Activated T-helper 1 cell treated with anti-CD3 and anti-CD28 coated beads, Interleukin-12 subunit alpha, Interleukin-12 subunit beta, Interleukin-2, Interleukin-4 antibody, amounts not matched to agents 30 ng/mL and 10 ng/mL and 1 ng/mL, durations not matched to agents 14 hours and 24 hours and 36 hours (primary cell): ENCODE measurements at regions not wholly inside any gene's neighbourhood (a gene's known extent, or its start where the extent isn't known, plus 50 kb on each side); places are given as distances from the start of the nearest gene placed in this dataset.
"Not testable (repeated sequence)": the region's sequence is repeated elsewhere in the genome, so short reads cannot be mapped to it uniquely, and the experiment has no call there.

Experiments used
- DNase-seq: peaks from one replicate; pipeline ENCODE4 v3.0.0; 2021; ENCODE audit warnings: low spot score
- H3K27ac Mint-ChIP-seq: one replicate; pipeline ENCODE4 v1.8.0; 2021; ENCODE audit warnings: mild to moderate bottlenecking, mixed read lengths
- H3K27me3 Mint-ChIP-seq: one replicate; pipeline ENCODE4 v1.8.0; 2022; ENCODE audit warnings: mild to moderate bottlenecking, moderate library complexity, mixed read lengths; ENCODE audit not compliant: insufficient read depth
- H3K36me3 Mint-ChIP-seq: one replicate; pipeline ENCODE4 v1.8.0; 2021; ENCODE audit warnings: low read depth, mixed read lengths
- H3K4me1 Mint-ChIP-seq: one replicate; pipeline ENCODE4 v1.8.0; 2021; ENCODE audit warnings: low read depth, mixed read lengths
- H3K4me3 Mint-ChIP-seq: one replicate; pipeline ENCODE4 v1.8.0; 2021; ENCODE audit warnings: mild to moderate bottlenecking, moderate library complexity, mixed read lengths
- H3K9me3 Mint-ChIP-seq: one replicate; pipeline ENCODE4 v1.8.0; 2021; ENCODE audit warnings: mixed read lengths
- intact Hi-C: fragments of 100-400 bp; cut with micrococcal nuclease; formaldehyde crosslinking; loops from one replicate; pipeline ENCODE4 v1.15.1; 2024

DNA sequence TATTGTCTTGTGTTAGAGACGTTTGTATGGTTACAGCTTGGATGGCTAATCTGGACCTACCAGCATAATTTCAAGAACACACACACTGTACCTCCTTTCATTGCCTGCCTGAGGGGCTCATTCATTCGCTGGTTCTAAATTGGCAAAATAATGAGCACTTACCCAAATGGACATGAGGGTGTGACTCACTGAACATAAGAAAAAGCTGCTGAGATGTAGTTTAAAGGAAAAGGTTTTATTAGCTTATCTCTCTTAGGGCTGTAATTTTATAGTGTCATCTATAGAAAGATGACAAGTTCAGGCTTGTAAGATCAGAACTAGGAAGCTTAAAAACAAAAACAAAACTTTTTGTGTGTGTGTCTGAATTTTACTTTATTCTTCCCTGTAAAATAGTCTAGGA lies 120.7 kb upstream of the WNT7A start:
- no peak for DNase-seq
- Mint-ChIP-seq H3K9me3 (peaks cover 4% of the 10 kb centered on the region), H3K27me3 (no peaks in the 10 kb centered on the region), H3K27ac (no peak overlapping the region), H3K4me3 (no peak overlapping the region), H3K36me3 (no peaks in the 10 kb centered on the region), H3K4me1 (no peaks in the 10 kb centered on the region)
- intact Hi-C loops = no loop called here

DNA sequence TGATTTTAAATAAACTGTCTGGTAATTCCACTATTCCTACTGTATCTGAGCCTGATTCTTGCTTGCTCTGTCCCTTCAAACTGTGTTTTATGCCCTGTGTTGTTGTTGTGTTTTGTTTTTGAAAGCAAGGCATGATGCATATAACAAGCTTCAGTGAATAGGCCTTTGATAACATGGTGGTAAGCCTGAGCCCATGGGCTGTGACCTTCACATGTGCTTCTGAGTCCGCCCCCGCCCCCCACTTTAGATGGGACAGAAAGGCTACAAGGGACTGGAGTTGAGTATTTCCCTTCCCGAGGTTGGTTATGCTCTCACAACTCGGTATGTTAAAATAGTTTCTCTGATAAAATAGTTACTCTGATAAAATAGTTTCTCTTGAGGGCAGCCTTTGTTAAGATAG lies 119.0 kb upstream of the WNT7A start:
- peaks cover 4% of the 10 kb centered on the region for H3K9me3 Mint-ChIP-seq
- no peak for DNase-seq
- H3K36me3 Mint-ChIP-seq = no peaks in the 10 kb centered on the region
- no peaks in the 10 kb centered on the region for H3K27me3 Mint-ChIP-seq
- no peaks in the 10 kb centered on the region for H3K4me1 Mint-ChIP-seq
- H3K4me3 Mint-ChIP-seq = no peak overlapping the region
- intact Hi-C loops = no loop called here
- no peak overlapping the region for H3K27ac Mint-ChIP-seq

DNA sequence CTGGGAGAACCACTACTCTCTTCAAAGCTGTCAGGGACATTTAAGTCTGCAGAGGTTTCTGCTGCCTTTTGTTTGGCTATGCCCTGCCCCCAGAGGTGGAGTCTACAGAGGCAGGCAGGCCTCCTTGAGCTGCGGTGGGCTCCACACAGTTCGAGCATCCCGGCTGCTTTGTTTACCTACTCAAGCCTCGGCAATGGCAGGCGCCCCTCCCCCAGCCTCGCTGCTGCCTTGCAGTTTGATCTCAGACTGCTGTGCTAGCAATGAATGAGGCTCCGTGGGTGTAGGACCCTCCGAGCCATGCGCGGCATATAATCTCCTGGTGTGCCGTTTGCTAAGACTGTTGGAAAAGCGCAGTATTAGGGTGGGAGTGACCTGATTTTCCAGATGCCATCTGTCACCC lies 115.3 kb upstream of the WNT7A start:
- H3K9me3 Mint-ChIP-seq, H3K27ac Mint-ChIP-seq, DNase-seq, H3K36me3 Mint-ChIP-seq, H3K4me3 Mint-ChIP-seq, H3K27me3 Mint-ChIP-seq, intact Hi-C loops, H3K4me1 Mint-ChIP-seq: not testable (repeated sequence)

DNA sequence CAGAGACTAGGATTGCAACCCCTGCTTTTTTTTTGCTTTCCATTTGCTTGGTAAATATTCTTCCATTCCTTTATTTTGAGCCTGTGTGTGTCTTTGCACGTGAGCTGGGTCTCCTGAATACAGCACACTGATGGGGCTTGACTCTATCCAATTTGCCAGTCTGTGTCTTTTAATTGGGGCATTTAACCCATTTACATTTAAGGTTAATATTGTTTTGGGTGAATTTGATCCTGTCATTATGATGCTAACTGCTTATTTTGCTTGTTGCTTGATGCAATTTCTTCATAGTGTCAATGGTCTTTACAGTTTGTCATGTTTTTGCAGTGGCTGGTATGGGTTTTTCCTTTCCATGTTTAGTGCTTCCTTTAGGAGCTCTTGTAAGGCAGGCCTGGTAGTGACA lies 109.1 kb upstream of the WNT7A start:
- intact Hi-C loops, H3K4me3 Mint-ChIP-seq, H3K4me1 Mint-ChIP-seq, H3K36me3 Mint-ChIP-seq, H3K27ac Mint-ChIP-seq, DNase-seq, H3K27me3 Mint-ChIP-seq: not testable (repeated sequence)
- peaks cover 17% of the 10 kb centered on the region for H3K9me3 Mint-ChIP-seq

DNA sequence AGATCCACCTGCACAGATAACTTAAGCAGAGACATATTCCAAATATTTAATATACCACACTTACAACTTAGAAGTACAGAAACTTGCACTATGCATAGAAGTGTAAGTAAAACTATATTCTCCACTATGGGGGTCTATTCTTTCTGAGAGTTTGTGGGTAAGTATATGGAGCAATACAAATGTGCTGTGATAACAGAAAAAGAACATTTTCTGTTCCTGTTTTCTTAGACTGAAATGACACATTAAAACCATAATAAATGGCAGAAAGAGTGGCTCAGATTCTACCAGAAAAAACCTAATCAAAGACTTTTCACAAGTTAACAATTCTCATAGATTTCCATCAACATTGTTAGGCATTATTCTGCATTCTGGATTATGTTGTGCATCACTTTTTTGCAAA lies 96.6 kb upstream of the WNT7A start:
- Mint-ChIP-seq H3K9me3 (peaks cover 13% of the 10 kb centered on the region), H3K4me1 (no peaks in the 10 kb centered on the region), H3K27ac (no peak overlapping the region), H3K36me3 (no peaks in the 10 kb centered on the region), H3K4me3 (no peak overlapping the region), H3K27me3 (peaks cover 4% of the 10 kb centered on the region)
- DNase-seq = no peak
- intact Hi-C loops = no loop called here

DNA sequence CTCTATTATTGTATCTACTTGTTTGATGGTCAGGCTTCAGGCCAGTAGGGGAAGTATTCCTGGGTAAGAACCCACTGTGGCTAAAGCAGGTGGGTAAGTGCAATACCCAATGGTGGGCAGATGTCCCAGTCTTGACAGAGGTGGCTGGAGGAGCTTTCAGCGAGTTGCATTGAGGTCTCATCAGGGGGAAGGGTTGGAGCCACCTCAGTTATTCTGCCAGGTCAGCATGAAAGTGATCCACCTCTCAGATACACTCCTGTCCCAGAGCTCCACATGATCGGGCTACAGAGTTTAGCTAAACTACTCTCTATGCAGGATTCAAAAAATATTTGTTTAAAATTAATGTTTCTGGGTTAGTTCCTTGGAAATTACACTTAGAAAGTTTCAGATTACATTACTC lies 95.8 kb upstream of the WNT7A start:
- peaks cover 4% of the 10 kb centered on the region for H3K27me3 Mint-ChIP-seq
- H3K4me3 Mint-ChIP-seq = no peak overlapping the region

DNA sequence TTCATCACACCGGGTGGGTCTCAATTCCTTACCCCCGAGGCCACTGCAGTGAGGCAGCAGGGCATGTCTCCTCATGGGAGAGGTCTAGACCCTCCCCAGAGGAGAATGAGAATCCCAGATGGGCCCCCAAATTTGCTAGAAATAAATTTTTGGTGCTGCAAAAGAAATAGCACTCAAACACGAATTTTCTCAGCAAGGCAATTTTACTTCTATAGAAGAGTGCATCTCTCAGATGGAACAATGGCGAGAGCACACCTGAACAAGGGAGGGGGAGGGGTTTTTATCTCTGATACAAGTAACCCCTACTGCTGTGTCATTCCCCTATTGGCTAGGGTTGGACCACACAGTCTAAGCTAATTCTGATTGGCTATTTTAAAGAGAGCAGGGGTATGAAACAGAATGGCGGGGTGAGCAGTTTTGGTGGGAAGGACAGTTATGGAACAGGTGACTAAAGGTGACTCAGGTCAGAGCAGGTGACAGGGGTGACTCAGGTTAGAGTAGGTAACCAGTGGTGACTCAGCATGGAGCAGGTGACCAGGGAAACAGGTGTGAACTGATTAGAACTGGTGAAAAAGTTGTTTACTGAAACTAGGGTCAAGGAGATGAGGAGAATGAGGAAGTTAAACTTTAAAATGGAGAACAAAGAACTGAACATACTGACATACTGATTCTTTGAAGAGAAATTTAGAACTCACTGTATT lies 93.0 kb upstream of the WNT7A start:
- H3K4me1 Mint-ChIP-seq = no peaks in the 10 kb centered on the region
- H3K36me3 Mint-ChIP-seq = no peaks in the 10 kb centered on the region
- H3K4me3 Mint-ChIP-seq = no peak overlapping the region
- intact Hi-C loops = no loop called here
- no peak overlapping the region for H3K27ac Mint-ChIP-seq
- H3K27me3 Mint-ChIP-seq = peaks cover 1% of the 10 kb centered on the region
- DNase-seq = no peak
- peaks cover 24% of the 10 kb centered on the region for H3K9me3 Mint-ChIP-seq

More for the DNA sequence above, 95.8 kb upstream of the WNT7A start:
- no peaks in the 10 kb centered on the region for H3K4me1 Mint-ChIP-seq
- H3K27ac Mint-ChIP-seq = no peak overlapping the region
- DNase-seq = no peak
- intact Hi-C loops = no loop called here
- peaks cover 20% of the 10 kb centered on the region for H3K9me3 Mint-ChIP-seq
- no peaks in the 10 kb centered on the region for H3K36me3 Mint-ChIP-seq

DNA sequence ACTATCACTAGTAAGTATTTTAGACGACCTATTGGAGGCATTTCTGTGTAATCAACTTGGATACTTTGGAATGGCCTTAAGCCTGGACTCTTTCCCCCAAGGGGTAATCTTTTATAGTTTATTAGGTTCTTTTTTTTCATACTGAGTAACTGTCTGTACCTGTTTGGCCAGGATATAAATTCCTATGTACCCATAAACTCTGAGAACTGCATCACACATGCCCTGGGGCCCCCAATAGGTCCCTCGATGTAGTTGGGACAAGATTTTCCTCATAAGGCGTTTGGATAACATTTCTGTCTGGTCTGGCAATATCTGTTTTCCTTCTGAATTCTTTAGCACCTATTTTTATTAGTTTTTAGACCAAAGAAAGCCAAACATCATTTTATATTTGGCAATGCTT lies 86.4 kb upstream of the WNT7A start:
- peaks cover 10% of the 10 kb centered on the region for H3K9me3 Mint-ChIP-seq
- intact Hi-C loops = no loop called here
- H3K4me1 Mint-ChIP-seq = peaks cover 6% of the 10 kb centered on the region
- no peaks in the 10 kb centered on the region for H3K36me3 Mint-ChIP-seq
- no peak overlapping the region for H3K27ac Mint-ChIP-seq
- no peaks in the 10 kb centered on the region for H3K27me3 Mint-ChIP-seq
- H3K4me3 Mint-ChIP-seq = no peak overlapping the region
- DNase-seq = no peak

DNA sequence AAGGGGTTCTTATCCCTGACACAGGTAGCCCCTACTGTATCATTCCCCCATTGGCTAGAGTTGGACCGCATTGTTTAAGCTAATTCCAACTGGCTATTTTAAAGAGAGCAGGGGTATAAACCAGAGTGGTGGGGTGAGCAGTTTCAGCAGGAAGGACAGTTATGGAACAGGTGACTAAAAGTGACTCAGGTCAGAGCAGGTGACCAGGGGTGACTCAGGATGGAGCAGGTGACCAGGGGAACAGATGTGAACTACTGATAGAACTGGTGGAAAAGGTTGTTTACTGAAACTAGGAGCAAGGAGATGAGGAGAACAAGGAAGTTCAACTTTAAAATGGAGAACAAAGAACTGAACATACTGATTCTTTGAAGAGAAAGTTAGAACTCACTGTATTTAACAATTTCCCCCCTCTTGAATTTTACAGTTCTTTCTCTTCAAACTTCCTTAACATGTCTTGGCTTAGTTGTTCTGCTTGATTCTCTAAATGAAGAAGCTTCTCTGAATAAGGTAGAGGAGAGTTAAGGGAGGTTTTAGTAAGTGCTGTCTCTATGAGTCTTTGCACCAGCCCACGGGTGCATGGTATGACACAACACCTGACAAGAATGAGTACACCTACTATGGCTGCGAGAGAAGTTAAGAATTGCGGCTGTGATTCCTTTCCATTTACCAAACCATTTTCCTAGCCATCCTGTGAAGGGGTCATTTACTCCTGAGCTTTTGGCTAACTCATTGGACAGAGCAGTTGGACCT lies 83.4 kb upstream of the WNT7A start:
- no peak overlapping the region for H3K4me3 Mint-ChIP-seq
- no peak for DNase-seq
- H3K4me1 Mint-ChIP-seq = peaks cover 6% of the 10 kb centered on the region
- no peaks in the 10 kb centered on the region for H3K36me3 Mint-ChIP-seq
- intact Hi-C loops = no loop called here
- no peak overlapping the region for H3K27ac Mint-ChIP-seq
- H3K9me3 Mint-ChIP-seq = no peaks in the 10 kb centered on the region
- H3K27me3 Mint-ChIP-seq = no peaks in the 10 kb centered on the region

DNA sequence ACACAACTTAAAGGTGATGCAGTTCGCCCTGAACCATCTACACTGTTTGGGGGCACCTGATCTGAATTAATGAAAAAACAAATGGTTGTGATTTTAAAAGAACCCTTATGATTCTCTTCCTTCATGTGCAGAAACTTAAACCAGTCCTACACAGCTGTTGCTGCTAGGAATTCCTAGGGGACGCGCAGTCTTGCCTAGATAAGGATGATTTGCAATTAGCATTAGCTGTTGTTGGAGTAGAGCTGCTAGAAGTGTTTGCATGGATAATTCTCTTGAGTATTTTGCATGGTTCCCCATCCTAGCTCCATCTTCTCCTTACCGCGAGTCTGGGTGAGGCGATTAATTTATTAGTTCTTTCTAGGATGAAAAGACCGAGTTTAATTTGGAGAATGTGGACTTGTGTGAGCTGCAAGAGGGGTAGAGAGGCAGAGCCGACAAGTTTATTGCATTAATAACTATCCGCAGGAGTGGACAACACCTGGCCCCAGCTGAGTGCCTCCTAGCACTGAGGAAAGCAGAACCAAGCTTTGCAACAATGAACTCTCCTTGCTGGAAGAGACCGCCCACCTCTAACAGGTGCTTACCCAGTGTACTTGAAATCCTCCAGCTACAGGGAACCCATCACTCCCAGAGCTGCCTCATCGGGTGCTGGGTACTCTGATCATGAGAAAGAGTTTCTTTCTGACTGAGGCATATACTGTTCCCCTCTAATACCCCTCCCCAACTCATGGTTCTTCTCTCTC lies 75.0 kb upstream of the WNT7A start:
- no peaks in the 10 kb centered on the region for H3K4me1 Mint-ChIP-seq
- no peak overlapping the region for H3K27ac Mint-ChIP-seq
- no peak for DNase-seq
- intact Hi-C loops = no loop called here
- peaks cover 6% of the 10 kb centered on the region for H3K9me3 Mint-ChIP-seq
- H3K4me3 Mint-ChIP-seq = no peak overlapping the region
- no peaks in the 10 kb centered on the region for H3K27me3 Mint-ChIP-seq
- no peaks in the 10 kb centered on the region for H3K36me3 Mint-ChIP-seq

DNA sequence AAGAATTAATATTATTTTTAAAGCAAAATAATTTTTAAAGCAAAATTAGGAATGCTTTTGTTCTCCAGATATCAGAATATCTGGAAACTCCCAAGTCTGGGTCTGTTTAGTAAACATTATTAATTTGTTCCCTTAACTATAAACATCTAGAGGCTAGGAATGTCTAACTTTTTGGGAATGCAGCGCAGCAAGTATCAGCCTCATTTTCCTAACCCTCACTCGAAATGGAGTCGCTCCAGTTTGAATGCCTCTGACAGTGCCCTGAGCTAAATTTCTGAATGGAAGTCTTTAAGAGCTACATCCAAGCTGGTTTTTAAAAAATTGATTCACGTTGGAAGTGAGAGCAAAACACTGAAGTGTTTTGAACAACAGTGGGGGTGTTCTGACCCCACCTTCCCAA lies 74.4 kb upstream of the WNT7A start:
- intact Hi-C loops = no loop called here
- H3K9me3 Mint-ChIP-seq = peaks cover 6% of the 10 kb centered on the region
- H3K27ac Mint-ChIP-seq = no peak overlapping the region
- H3K36me3 Mint-ChIP-seq = no peaks in the 10 kb centered on the region
- no peaks in the 10 kb centered on the region for H3K4me1 Mint-ChIP-seq
- no peaks in the 10 kb centered on the region for H3K27me3 Mint-ChIP-seq
- DNase-seq = no peak
- no peak overlapping the region for H3K4me3 Mint-ChIP-seq

DNA sequence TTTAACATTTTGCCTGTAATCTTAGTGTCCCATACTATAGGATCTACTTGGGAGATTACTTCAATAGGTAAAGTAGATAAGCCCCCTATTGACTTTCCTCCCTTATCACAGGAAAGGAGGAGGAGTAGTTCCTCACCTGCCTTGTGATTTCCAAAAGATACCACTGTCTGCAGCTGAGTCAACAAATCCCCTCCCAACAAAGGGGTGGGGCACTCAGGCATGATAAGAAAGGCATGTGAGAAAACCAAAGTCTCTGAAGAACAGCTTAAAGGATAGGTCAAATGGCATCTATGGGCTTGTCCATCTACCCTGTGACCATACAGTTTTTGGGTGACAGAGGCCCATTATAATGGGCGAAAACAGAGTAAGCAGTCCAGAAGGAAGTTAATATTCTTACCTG lies 71.3 kb upstream of the WNT7A start:
- peaks cover 4% of the 10 kb centered on the region for H3K27me3 Mint-ChIP-seq
- H3K4me1 Mint-ChIP-seq = no peaks in the 10 kb centered on the region
- H3K36me3 Mint-ChIP-seq = no peaks in the 10 kb centered on the region
- DNase-seq = no peak
- no peak overlapping the region for H3K4me3 Mint-ChIP-seq
- H3K27ac Mint-ChIP-seq = no peak overlapping the region
- H3K9me3 Mint-ChIP-seq = peaks cover 8% of the 10 kb centered on the region
- intact Hi-C loops = no loop called here

DNA sequence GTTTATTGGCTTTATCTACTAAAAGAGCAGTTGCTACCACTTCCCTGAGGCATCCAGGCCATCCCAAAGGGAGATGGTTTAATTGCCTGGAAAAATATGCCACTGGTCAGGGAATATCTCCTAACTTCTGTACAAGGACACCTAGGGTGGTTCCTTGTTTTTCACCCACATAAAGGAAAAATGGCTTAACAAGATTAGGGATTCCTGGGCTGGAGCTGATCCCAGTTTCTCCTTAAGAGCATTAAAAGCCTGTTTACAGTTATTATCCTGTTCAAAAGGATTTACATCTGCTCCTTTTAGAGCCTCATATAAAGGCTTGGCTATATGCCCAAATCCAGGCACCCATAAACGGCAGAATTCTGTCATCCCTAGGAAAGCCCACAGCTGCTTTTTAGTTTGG lies 70.2 kb upstream of the WNT7A start:
- H3K27ac Mint-ChIP-seq = no peak overlapping the region
- DNase-seq = no peak
- H3K36me3 Mint-ChIP-seq = no peaks in the 10 kb centered on the region

More for the DNA sequence above, 70.2 kb upstream of the WNT7A start:
- intact Hi-C loops = no loop called here
- H3K4me3 Mint-ChIP-seq = no peak overlapping the region
- H3K27me3 Mint-ChIP-seq = peaks cover 5% of the 10 kb centered on the region
- H3K9me3 Mint-ChIP-seq = peaks cover 16% of the 10 kb centered on the region
- H3K4me1 Mint-ChIP-seq = no peaks in the 10 kb centered on the region
